ENCODE measurements at regions not wholly inside any gene's neighbourhood (a gene's known extent, or its start where the extent isn't known, plus 50 kb on each side); places are given as distances from the start of the nearest gene placed in this dataset.
"Not testable (repeated sequence)": the region's sequence is repeated elsewhere in the genome, so short reads cannot be mapped to it uniquely, and the experiment has no call there.

DNA sequence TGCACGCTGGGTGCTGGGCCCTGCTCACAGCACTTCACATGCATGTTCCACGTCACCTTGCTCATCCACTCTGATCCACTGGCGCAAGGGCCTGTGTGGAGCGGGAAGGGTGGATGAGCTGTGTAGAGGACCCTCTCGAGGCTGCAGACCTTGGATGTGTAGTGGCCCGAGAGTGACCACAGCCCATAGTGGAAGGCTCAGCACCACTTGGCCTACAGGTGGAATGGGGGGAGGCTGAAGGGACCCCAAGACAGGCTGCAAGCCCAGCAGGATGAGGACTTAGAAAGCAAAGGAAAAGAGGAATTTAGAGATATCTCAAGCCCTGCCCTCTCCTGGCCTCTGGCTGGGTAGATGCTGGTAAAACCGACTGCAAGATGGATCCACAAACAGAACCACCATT, 175.9 kb upstream of the COPS8 start:
- no peak for DNase-seq

DNA sequence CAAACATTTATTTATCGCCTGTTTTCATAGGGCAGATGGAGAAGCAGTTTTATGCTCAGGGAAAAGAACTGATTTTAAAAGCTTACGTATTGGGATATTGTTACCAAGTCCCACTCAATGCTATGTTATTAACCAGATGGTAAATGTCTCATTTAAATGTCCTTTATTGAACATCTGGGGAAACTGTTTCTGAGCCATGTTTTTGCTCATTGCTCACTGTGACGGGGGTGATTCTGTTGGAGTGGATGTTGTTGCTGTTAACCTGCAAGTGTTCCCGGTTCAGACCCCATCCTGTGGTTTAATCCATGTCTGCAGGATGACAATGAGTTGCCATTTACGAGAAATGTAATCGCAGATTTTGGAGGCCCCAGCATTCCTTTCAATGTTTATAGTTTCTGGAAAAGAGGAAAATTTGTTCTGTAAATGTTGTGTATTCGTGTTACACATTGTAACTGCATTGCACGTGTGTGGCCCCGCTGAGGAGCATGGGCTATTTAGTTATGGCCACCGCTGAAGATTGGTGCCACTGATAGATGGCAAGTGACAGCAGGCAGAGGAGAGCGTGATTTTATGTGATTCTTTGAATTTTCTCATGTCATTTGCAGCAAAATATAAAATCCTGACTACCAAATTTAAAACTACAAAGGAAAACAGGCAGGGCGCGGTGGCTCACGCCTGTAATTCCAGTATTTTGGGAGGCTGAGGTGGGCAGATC, 174.8 kb upstream of the COPS8 start:
- DNase-seq = no peak

GRCh38 chr2:236912326-236913120, 173.2 kb upstream of the COPS8 start:
- no peak for DNase-seq

GRCh38 chr2:236915186-236915585, 170.5 kb upstream of the COPS8 start:
- no peak for DNase-seq

- DNase-seq = no peak
Measured at GRCh38 chr2:236915726-236916125, 170.0 kb upstream of the COPS8 start.

GRCh38 chr2:236916181-236916580, 169.5 kb upstream of the COPS8 start:
- DNase-seq = no peak

DNA sequence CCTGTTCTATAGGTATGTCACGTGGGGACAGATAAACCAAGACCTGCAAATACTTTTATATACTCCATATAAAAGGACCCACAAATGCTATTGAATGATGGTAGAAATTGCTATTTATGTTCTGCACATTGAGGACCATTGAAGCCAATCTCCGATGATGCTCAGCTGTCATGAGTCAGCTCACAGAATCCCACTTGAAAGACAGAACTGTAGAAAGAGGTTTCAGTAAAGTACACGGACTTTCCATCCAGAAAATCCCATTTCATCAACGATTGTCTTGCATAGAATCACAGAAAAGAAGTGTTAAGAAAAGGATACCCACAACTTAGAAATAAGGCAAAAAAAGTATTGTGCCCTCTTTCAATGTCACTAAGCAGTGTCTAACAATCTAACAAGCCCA, 169.0 kb upstream of the COPS8 start:
- DNase-seq = no peak

- no peak for DNase-seq
Measured at GRCh38 chr2:236917164-236917563, 168.5 kb upstream of the COPS8 start.

GRCh38 chr2:236918545-236918944, 167.1 kb upstream of the COPS8 start:
- no peak for DNase-seq

- DNase-seq = no peak
Measured at GRCh38 chr2:236919209-236919608, 166.5 kb upstream of the COPS8 start.

DNA sequence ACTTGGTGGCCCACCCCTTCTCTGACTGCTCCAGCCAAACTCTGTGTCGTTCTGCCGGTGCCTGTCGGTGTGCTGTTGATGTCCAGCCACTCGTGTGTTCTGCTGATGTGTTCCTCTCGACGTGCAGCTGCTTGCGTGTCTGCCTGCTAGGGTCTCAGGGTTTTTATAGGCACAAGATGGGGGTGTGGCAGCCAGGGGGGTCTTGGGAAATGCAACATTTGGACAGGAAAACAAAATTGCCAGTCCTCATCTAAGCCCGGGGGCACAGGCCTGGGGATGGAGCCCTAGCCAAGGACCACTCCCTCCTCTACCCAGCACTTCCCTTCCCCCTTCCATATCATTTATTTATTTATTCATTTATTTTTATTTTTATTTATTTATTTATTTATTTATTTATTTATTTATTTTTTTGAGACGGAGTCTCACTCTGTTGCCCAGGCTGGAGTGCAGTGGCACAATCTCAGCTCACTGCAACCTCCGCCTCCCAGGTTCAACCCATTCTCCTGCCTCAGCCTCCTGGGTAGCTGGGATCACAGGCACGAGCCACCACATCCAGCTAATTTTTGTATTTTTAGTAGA, 165.8 kb upstream of the COPS8 start:
- not testable (repeated sequence) for DNase-seq

- DNase-seq = no peak
Measured at GRCh38 chr2:236922061-236922460, 163.6 kb upstream of the COPS8 start.

DNA sequence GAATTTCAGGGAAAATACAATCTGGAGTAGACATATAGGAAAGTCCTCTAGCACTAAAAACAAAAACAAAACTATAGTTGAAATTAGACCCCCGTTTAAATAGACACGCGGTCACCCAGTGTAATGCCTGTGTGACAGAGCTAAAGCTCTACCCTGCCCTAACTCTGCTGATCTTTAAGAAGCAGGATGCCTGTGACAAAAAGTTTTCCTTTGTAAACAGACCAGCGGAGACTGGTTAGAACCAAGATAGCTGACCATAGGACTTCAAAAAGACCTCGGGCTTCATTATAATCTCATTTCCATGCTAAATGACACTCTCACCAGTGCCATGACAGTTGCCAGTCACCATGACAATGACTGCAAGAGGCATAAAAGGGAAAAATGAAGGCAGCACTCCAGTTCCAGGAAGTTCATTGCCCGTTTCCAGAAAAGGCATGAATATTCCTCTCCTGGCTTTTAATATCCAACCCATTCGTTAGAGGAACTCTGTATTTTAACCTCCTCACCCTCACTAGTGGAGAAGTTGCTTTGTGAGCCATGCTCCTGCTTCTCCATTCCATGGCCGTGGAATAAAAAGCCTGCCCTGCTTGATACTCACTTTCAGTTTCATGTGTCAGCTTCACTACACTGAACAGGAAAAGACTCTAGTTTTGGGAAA, 157.2 kb upstream of the COPS8 start:
- DNase-seq = no peak

DNA sequence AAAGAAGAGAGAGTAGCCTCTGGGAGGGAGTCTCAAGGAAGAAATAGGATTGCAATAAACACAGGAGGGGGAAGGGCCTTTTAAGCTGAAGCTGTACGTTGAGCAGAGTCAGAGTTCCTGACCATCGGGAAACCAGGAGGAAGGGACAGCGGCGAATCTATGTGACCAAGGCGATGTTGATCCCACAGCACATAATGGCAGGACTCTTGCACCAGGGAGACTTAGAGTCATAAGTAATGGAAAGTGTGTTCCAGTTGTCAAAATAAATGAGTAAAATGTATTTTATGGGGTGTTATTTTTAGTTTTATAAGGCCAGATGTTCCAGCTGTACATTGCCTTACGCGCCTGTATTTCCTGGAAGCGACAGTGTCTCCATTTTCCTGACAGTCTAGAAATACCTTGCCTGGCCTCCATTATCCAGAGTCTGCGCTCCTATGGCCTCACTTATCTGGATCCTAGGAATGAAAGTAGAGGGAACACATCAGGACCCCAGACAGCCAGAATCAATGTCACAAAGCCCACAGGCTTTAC, 152.8 kb upstream of the COPS8 start:
- no peak for DNase-seq

GRCh38 chr2:236934166-236934565, 151.5 kb upstream of the COPS8 start:
- no peak for DNase-seq

GRCh38 chr2:236934656-236935055, 151.0 kb upstream of the COPS8 start:
- no peak for DNase-seq

DNA sequence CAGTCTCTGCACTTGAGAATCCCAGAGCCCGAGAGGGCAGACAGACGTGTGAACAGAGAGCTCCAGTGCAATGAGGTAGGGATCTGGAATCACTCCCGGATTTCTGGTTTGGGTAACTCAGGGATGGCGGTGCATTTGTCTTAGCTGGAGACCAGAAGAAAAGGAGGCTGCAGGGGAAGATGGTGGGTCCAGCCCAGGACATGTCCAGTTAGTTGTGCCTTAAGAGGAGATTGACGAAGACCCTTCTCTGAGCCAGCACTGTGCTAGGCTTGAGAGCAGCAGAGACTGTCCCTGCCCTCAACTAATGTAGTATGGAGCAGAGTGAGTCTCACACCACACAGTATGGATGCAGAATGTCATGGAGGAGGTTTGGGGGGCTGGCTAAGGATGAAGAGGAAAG, 150.6 kb upstream of the COPS8 start:
- no peak for DNase-seq

DNA sequence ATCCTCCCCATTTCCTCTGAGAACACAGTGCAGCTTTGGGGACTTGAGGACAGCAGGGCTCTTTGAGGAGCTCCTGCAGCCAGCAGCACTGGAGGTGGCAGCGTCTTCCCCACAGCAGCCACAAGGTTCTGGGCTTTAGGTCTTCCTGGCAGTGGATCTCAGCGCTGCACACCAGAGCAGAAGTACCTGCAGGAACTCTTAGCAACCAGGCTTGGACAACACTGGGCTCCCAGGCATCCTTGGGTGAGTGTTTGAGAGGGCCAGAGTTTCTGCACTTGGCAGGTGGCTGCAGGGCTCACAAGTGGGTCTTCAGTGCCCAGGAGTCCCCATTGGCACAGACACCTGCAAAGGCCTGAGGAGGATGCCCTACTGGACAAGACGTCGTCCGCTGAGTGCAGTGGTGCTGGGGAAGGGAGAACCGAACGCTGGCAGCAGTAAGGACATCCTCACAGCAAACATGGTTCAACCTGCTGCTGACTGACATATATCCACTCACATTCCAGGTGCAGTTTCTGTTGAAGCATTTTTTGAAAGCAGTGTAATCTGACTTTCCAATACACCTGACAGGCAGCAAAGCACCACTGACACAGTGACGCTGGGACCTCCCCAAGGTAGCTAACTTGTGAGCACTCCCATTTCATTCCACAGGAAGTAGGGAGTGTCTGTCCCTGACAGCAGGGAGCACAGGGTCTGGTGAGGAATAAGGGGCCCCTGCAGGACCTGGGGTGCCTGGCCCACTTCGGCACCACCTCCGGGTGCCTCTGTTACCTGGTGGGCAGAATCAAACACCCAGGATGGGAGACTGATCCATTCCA, 149.9 kb upstream of the COPS8 start:
- no peak for DNase-seq

DNA sequence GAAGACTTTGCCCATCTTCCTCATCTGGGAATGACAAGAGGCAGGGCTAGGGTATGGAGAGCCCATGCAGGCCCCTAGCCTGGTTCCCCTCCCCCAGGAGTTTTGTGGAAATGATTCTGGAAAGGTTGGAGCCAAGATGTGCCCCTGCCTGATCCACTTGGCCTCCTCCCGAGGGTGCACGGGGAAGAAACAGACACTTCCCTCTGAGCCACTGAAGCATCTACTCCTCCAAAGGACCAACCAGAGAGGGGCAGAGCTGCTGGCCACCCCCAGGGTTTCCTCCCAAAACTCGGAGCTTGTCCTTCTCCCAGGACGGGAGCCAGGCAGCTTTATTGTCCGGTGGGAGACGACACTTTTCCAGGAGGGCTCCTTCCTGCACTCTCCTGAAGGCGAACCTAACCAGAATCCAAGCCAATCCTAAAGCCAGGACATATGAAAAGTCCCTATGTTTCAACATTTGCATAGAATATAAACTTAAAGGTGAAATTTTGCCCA, 149.2 kb upstream of the COPS8 start:
- DNase-seq = no peak

DNA sequence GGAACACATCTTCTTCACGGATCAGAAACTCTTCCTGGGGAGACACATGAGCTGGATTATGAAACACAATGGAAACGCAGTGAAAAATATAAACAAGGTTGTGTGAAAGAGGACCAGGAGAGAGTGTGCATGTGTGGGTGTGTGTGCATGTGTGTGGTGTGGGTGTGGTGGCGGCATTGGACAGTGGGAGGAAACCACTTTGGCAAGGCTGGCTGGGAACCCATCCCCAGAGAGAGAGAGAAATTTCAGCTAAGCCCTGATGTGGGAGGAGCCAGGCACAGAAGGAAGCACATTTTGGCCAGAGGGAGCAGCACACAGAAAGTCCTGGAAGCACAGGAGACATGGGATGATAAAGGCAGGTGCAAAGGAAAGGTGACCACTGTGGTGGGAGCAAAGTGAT, 147.6 kb upstream of the COPS8 start:
- DNase-seq = no peak

DNA sequence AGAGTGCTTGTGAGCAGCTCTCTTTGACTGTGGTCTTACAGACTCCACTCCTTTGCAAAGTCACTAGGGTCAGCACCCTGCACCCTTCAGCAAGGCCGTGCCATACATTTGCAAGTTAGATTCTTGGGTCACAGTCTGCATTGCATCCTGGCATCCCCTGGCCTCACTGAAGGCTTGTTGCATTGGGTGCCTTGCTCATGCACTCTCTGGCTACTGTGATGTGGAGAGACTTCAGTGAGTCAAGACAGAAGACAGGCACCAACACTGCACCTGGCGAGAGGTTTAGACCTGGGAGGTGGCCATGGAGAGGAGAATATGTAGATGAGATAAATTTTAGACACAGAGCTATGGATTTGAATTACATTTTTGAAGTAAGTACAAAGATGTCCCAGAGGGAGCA, 146.4 kb upstream of the COPS8 start:
- DNase-seq = no peak

DNA sequence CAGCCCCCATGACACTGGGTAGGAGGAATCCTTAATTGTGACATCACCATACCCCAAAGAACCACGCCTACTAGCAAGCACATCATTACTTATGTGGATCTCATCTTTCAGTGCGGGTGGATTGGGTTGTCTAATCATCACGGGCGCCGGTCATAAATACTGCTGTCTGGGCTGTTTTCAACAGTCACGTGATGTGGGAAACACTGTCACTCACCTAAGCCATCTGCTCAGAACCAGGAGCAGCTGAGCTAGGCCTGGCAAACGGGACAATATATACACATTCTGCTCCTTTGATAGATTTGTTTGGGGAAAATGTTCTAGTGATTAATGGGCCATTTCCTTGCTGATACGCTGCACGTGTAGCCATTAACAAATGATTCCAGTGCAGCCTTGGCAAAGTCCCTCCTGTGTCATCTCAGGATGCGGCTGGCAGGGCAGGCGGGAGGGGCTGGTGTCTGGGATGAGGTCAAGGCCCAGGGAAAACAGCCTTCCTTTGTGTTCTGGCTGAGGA, 145.9 kb upstream of the COPS8 start:
- DNase-seq = no peak

Measured in activated T-cell treated with anti-CD3 and anti-CD28 coated beads for 4 hours (primary cell).